Endodermal cell (in vitro differentiated cells): ENCODE measurements at regions not wholly inside any gene's neighbourhood (a gene's known extent, or its start where the extent isn't known, plus 50 kb on each side); places are given as distances from the start of the nearest gene placed in this dataset.

Source experiments
- DNase-seq: peaks from one replicate; pipeline ENCODE4 v3.0.0-alpha.2; 2017
- H3K27ac ChIP-seq: 2 replicates; pipeline ENCODE4 v1.5.1; 2013; ENCODE audit warnings: mild to moderate bottlenecking, low read depth, low read length, moderate library complexity
- H3K27me3 ChIP-seq: 2 replicates; pipeline ENCODE4 v1.6.1; 2013; ENCODE audit warnings: mild to moderate bottlenecking, low read length, moderate library complexity; ENCODE audit not compliant: insufficient read depth, control insufficient read depth, poor library complexity, severe bottlenecking
- H3K36me3 ChIP-seq: 2 replicates; pipeline ENCODE4 v1.7.0; 2013; ENCODE audit warnings: mild to moderate bottlenecking, low read length, moderate library complexity; ENCODE audit not compliant: control insufficient read depth, insufficient read depth
- H3K4me1 ChIP-seq: one replicate; pipeline ENCODE4 v1.7.0; 2013; ENCODE audit warnings: low read length; ENCODE audit not compliant: control insufficient read depth, insufficient read depth
- H3K4me3 ChIP-seq: 2 replicates; pipeline ENCODE4 v1.5.1; 2013; ENCODE audit warnings: mild to moderate bottlenecking, low read length, moderate library complexity
- H3K9ac ChIP-seq: 2 replicates; pipeline ENCODE4 v1.6.1; 2013; ENCODE audit warnings: mild to moderate bottlenecking, low read length, moderate library complexity; ENCODE audit not compliant: poor library complexity, severe bottlenecking; ENCODE audit errors: extremely low read depth
- H3K9me3 ChIP-seq: 2 replicates; pipeline ENCODE4 v1.6.1; 2013; ENCODE audit warnings: mild to moderate bottlenecking, low read length, moderate library complexity; ENCODE audit not compliant: control insufficient read depth
- H3K27ac Mint-ChIP-seq: 2 replicates; pipeline ENCODE4 v1.8.0; 2020; ENCODE audit warnings: mixed read lengths
- H3K27me3 Mint-ChIP-seq: 2 replicates; pipeline ENCODE4 v1.8.0; 2021; ENCODE audit warnings: mild to moderate bottlenecking, mixed read lengths; ENCODE audit not compliant: insufficient read depth
- H3K36me3 Mint-ChIP-seq: 2 replicates; pipeline ENCODE4 v1.8.0; 2020; ENCODE audit warnings: low read depth, mixed read lengths
- H3K4me1 Mint-ChIP-seq: 2 replicates; pipeline ENCODE4 v1.8.0; 2020; ENCODE audit warnings: mixed read lengths
- H3K4me3 Mint-ChIP-seq: 2 replicates; pipeline ENCODE4 v1.8.0; 2020; ENCODE audit warnings: mild to moderate bottlenecking, moderate library complexity, mixed read lengths
- H3K9me3 Mint-ChIP-seq: 2 replicates; pipeline ENCODE4 v1.8.0; 2020; ENCODE audit warnings: mild to moderate bottlenecking, mixed read lengths
- CTCF ChIP-seq: fragments of 200-600 bp; sonication (generic); conservative IDR thresholded peaks from 2 replicates; pipeline ENCODE4 v1.5.0; 2021; ENCODE audit warnings: antibody characterized with exemption, mild to moderate bottlenecking
- WGBS, 2 experiments: methylation state at CpG; one replicate each; pipeline versions ENCODE4 v1.1.5 to v1.1.7; 2013; ENCODE audit warnings: missing lambda C conversion rate in 2 of 2, mixed read lengths in 1 of 2; ENCODE audit not compliant: insufficient coverage in 1 of 2, insufficient read length in 1 of 2; 5-methylcytosine and 5-hydroxymethylcytosine counted together

- peaks cover 3% of the 10 kb centered on the region for H3K27me3 Mint-ChIP-seq
- WGBS, 2 experiments, result 83% methylated on average over 1 of the region's 1 CpG; no CpG with 5 or more reads in 1 of the 2 experiments
- H3K9me3 Mint-ChIP-seq, result no peaks in the 10 kb centered on the region
- Histone ChIP-seq H3K4me3 (no peak overlapping the region), H3K9me3 (no peaks in the 10 kb centered on the region), H3K9ac (no peak overlapping the region), H3K4me1 (peaks cover 9% of the 10 kb centered on the region), H3K27me3 (no peaks in the 10 kb centered on the region), H3K36me3 (no peaks in the 10 kb centered on the region), H3K27ac (no peak overlapping the region)
- no peak overlapping the region for H3K4me3 Mint-ChIP-seq
- DNase-seq, result no peak
- H3K27ac Mint-ChIP-seq, result no peak overlapping the region
- no peaks in the 10 kb centered on the region for H3K36me3 Mint-ChIP-seq
- no peak for TF ChIP-seq CTCF
- peaks cover 7% of the 10 kb centered on the region for H3K4me1 Mint-ChIP-seq
Measured at GRCh38 chr3:124143047-124143446, 151.1 kb upstream of the ROPN1 start.

- no peaks in the 10 kb centered on the region for H3K9me3 ChIP-seq
- Mint-ChIP-seq H3K4me3 (no peak overlapping the region), H3K27ac (no peak overlapping the region), H3K4me1 (peaks cover 5% of the 10 kb centered on the region), H3K9me3 (no peaks in the 10 kb centered on the region), H3K27me3 (peaks cover 3% of the 10 kb centered on the region), H3K36me3 (no peaks in the 10 kb centered on the region)
- 89 to 96% methylated on average over 3 to 6 of the region's 6 CpGs for WGBS, 2 experiments
- no peak for DNase-seq
- H3K4me1 ChIP-seq, result peaks cover 9% of the 10 kb centered on the region
- no peak overlapping the region for H3K4me3 ChIP-seq
- H3K27me3 ChIP-seq, result no peaks in the 10 kb centered on the region
- no peak overlapping the region for H3K9ac ChIP-seq
- TF ChIP-seq CTCF, result no peak
- H3K36me3 ChIP-seq, result no peaks in the 10 kb centered on the region
- no peak overlapping the region for H3K27ac ChIP-seq
Measured at GRCh38 chr3:124144035-124144814, 152.3 kb upstream of the ROPN1 start.

- no peak overlapping the region for H3K27ac Mint-ChIP-seq
- peaks cover 3% of the 10 kb centered on the region for H3K27me3 Mint-ChIP-seq
- no peaks in the 10 kb centered on the region for H3K9me3 Mint-ChIP-seq
- Histone ChIP-seq H3K4me3 (no peak overlapping the region), H3K27ac (no peak overlapping the region), H3K27me3 (no peaks in the 10 kb centered on the region), H3K9me3 (no peaks in the 10 kb centered on the region), H3K36me3 (no peaks in the 10 kb centered on the region), H3K9ac (no peak overlapping the region), H3K4me1 (no peaks in the 10 kb centered on the region)
- no peak overlapping the region for H3K4me3 Mint-ChIP-seq
- H3K36me3 Mint-ChIP-seq, result no peaks in the 10 kb centered on the region
- no peak for DNase-seq
- no peaks in the 10 kb centered on the region for H3K4me1 Mint-ChIP-seq
- no peak for TF ChIP-seq CTCF
Measured at GRCh38 chr3:124147429-124147828, 155.5 kb upstream of the ROPN1 start.
